ENCODE measurements at regions not wholly inside any gene's neighbourhood (a gene's known extent, or its start where the extent isn't known, plus 50 kb on each side); places are given as distances from the start of the nearest gene placed in this dataset.

GRCh38 chrX:121592884-121593283 is 545.5 kb downstream of the GLUD2 start:
- no peak for FAIRE-seq
- no peak for TF ChIP-seq SP1 (CRISPR knock-in tag; IDR thresholded peaks at IDR 0.05)
- peak; percentile 68 for TF ChIP-seq ZNF316 (IDR thresholded peaks at IDR 0.05)
- TF ChIP-seq MAFG (tag; conservative IDR thresholded peaks at IDR 0.05) = peak; percentile 78
- no peak for TF ChIP-seq CGGBP1 (CRISPR knock-in tag; IDR thresholded peaks at IDR 0.05)
- TF ChIP-seq ZNF3 (CRISPR knock-in tag; IDR thresholded peaks at IDR 0.05) = no peak
- TF ChIP-seq STAG1 (CRISPR knock-in tag; IDR thresholded peaks at IDR 0.05; ENCODE audit: borderline replicate concordance) = no peak
- TF ChIP-seq CHD7 (IDR thresholded peaks at IDR 0.05; ENCODE audit: low read depth, low read length) = no peak
- no peak for TF ChIP-seq ZNF644 (tag; IDR thresholded peaks at IDR 0.05; ENCODE audit: low read depth)
- TF ChIP-seq CREB3L1 (IDR thresholded peaks at IDR 0.05; ENCODE audit: borderline replicate concordance, low read depth) = no peak
- TF ChIP-seq ETV1 (tag; conservative IDR thresholded peaks at IDR 0.05; ENCODE audit: low read depth) = no peak

More at GRCh38 chrX:121592884-121593283, 545.5 kb downstream of the GLUD2 start:
- ChIA-PET POLR2A (no interaction called here), CTCF (ENCODE audit: low intra/inter-chr PET ratio) (no interaction called here)
- Histone ChIP-seq H3K9me1 (ENCODE audit: control insufficient read depth, insufficient read depth, low read length) (no peaks in the 10 kb centered on the region), H2AFZ (ENCODE audit: low read depth, low read length) (no peak overlapping the region), H3K9ac (ENCODE audit: insufficient read depth in 1 of 2, low read depth in 2 of 2, low read length in 2 of 2) (no peak overlapping the region), H3K36me3 (ENCODE audit: control insufficient read depth, insufficient read depth, low read length) (no peaks in the 10 kb centered on the region), H3K9me3 (replicated peaks; ENCODE audit: control insufficient read depth, insufficient read depth, low read depth, low read length) (no peaks in the 10 kb centered on the region), H4K20me1 (replicated peaks; ENCODE audit: control insufficient read depth, insufficient read depth, low read length) (no peaks in the 10 kb centered on the region), H3K4me1 (replicated peaks in 1 of 2; ENCODE audit: control insufficient read depth in 2 of 2, insufficient read depth in 2 of 2, low read length in 2 of 2) (no peaks in the 10 kb centered on the region), H3K4me3 (no peak overlapping the region), H3K4me2 (ENCODE audit: insufficient read depth, low read length) (no peak overlapping the region), H3K27me3 (ENCODE audit: control insufficient read depth in 2 of 2, insufficient read depth in 2 of 2, low read length in 2 of 2) (no peaks in the 10 kb centered on the region), H3K79me2 (ENCODE audit: control insufficient read depth, insufficient read depth, low read length) (no peaks in the 10 kb centered on the region), H3K27ac (ENCODE audit: extremely low read depth, low read depth, low read length) (no peak overlapping the region)
- in situ Hi-C loops (cut with MboI) = no loop called here
- intact Hi-C loops (cut with micrococcal nuclease) = no loop called here
- DNase-seq (ENCODE audit: extremely low read depth in 1 of 4, low spot score in 3 of 4) (no peak), ATAC-seq (no peak)
- 12% methylated on average over 3 of the region's 3 CpGs for WGBS (ENCODE audit: insufficient coverage, low coverage, missing lambda C conversion rate)
- no TSS peak for BruUV-seq (replicated peaks)

All from K562 (cell line).